Ovary (tissue), 7 donors: ENCODE measurements at regions not wholly inside any gene's neighbourhood (a gene's known extent, or its start where the extent isn't known, plus 50 kb on each side); places are given as distances from the start of the nearest gene placed in this dataset.

Experiments
- DNase-seq, 5 donors: peaks; one replicate each; pipeline ENCODE4 v3.0.0-alpha.2; 2019 to 2020
- H3K27ac ChIP-seq, 2 donors: fragments of 200-600 bp; one replicate each; pipeline versions ENCODE4 v1.5.1 to v1.8.0; 2019 to 2022
- H3K27me3 ChIP-seq: fragments of 200-600 bp; one replicate; pipeline ENCODE4 v1.8.0; 2022
- H3K36me3 ChIP-seq: fragments of 200-600 bp; sonication (generic); one replicate; pipeline ENCODE4 v1.5.1; 2019
- H3K4me1 ChIP-seq: one replicate; pipeline ENCODE4 v1.8.1; 2013; ENCODE audit warnings: mild to moderate bottlenecking, moderate library complexity; ENCODE audit not compliant: insufficient read depth
- H3K4me3 ChIP-seq: fragments of 200-600 bp; sonication (generic); one replicate; pipeline ENCODE4 v1.5.1; 2017
- H3K9me3 ChIP-seq, 2 donors: fragments of 200-600 bp in 1 of 2; sonication (generic) in 1 of 2; one replicate each; pipeline versions ENCODE4 v1.5.1 to v1.8.1; 2013 to 2019; ENCODE audit warnings: mild to moderate bottlenecking in 1 of 2, moderate library complexity in 1 of 2
- CTCF ChIP-seq, 3 donors: fragments of 450-650 bp in 2 of 3; fragments of 200-600 bp in 1 of 3; IDR thresholded peaks; one replicate each; pipeline versions ENCODE4 v1.5.1 to v1.8.0; 2016 to 2022; ENCODE audit warnings: antibody characterized with exemption in 3 of 3, mild to moderate bottlenecking in 1 of 3
- EP300 ChIP-seq: sonication (generic); formaldehyde crosslinking; IDR thresholded peaks from one replicate; pipeline ENCODE4 v1.6.1; 2017; ENCODE audit warnings: antibody characterized with exemption
- POLR2A ChIP-seq: fragments of 450-650 bp; IDR thresholded peaks from one replicate; pipeline ENCODE4 v1.6.1; 2017; ENCODE audit warnings: antibody characterized with exemption, mild to moderate bottlenecking, moderate library complexity
- WGBS, 3 donors: extraction: QIAGEN DNeasy Blood & Tissue Kit in 1 of 3; methylation state at CpG; one replicate each; pipeline versions ENCODE4 v1.1.5 to v1.1.7; 2013 to 2017; 5-methylcytosine and 5-hydroxymethylcytosine counted together
- intact Hi-C, 4 donors: fragments of 100-400 bp; cut with DNase I; formaldehyde crosslinking; loops; one replicate each; pipeline versions ENCODE4 v1.11.0 to v1.15.1; 2022 to 2023
- donor health status: DM: no; HTN: no; CAD: no; lungs with moderate emphysema.
- donor health status: DM: no; HTN: no; CAD: no.
- donor health status: Bipolar disorder and iron deficiency.
- donor health status: DM: no; HTN: no; CAD: no.
- donor health status: DM: yes; HTN: yes; CAD: no.

- no peaks in the 10 kb centered on the region for H3K36me3 ChIP-seq
- WGBS, 3 donors = 63 to 81% (median 78%) methylated on average over 1 of the region's 1 CpG
- intact Hi-C loops = no loop called here
- H3K27me3 ChIP-seq = no peaks in the 10 kb centered on the region
- no peak overlapping the region for H3K4me3 ChIP-seq
- TF ChIP-seq POLR2A = no peak
- DNase-seq = no peak
- H3K4me1 ChIP-seq = no peaks in the 10 kb centered on the region
- H3K9me3 ChIP-seq = peaks cover 0 to 3% of the 10 kb centered on the region in 2 donors
- no peak overlapping the region for H3K27ac ChIP-seq
These were observed 189.4 kb upstream of the FBXO33 start for GRCh38 chr14:39621678-39622077.

- Histone ChIP-seq H3K27ac (no peak overlapping the region), H3K36me3 (no peaks in the 10 kb centered on the region), H3K4me3 (no peak overlapping the region), H3K27me3 (no peaks in the 10 kb centered on the region), H3K4me1 (no peaks in the 10 kb centered on the region), H3K9me3 (peaks cover 0 to 3% of the 10 kb centered on the region in 2 donors)
- WGBS, 3 donors = 72 to 74% (median 72%) methylated on average over 2 of the region's 2 CpGs
- TF ChIP-seq EP300 (no peak), CTCF (IDR thresholded peaks at IDR 0.05) (no peak), POLR2A (no peak)
- intact Hi-C loops = no loop called here
- no peak for DNase-seq
These were observed 189.0 kb upstream of the FBXO33 start for GRCh38 chr14:39621223-39621622.

- Histone ChIP-seq H3K27ac (no peak overlapping the region), H3K27me3 (no peaks in the 10 kb centered on the region), H3K4me1 (no peaks in the 10 kb centered on the region), H3K4me3 (no peak overlapping the region), H3K36me3 (no peaks in the 10 kb centered on the region), H3K9me3 (no peaks in the 10 kb centered on the region)
- TF ChIP-seq CTCF (IDR thresholded peaks at IDR 0.05) (no peak), POLR2A (no peak), EP300 (no peak)
- 87 to 95% (median 88%) methylated on average over 1 of the region's 1 CpG for WGBS, 3 donors
- DNase-seq = no peak
- intact Hi-C loops = no loop called here
These were observed 185.3 kb upstream of the FBXO33 start for GRCh38 chr14:39617537-39617936.

- no peaks in the 10 kb centered on the region for H3K9me3 ChIP-seq
- no peak for DNase-seq
- H3K27me3 ChIP-seq = no peaks in the 10 kb centered on the region
- TF ChIP-seq EP300 (no peak), POLR2A (no peak), CTCF (IDR thresholded peaks at IDR 0.05) (no peak)
- 87 to 95% (median 89%) methylated on average over 2 of the region's 2 CpGs for WGBS, 3 donors
- no peak overlapping the region for H3K27ac ChIP-seq
- H3K4me1 ChIP-seq = no peaks in the 10 kb centered on the region
- intact Hi-C loops = no loop called here
- no peaks in the 10 kb centered on the region for H3K36me3 ChIP-seq
- no peak overlapping the region for H3K4me3 ChIP-seq
These were observed 183.1 kb upstream of the FBXO33 start for GRCh38 chr14:39615352-39615751.

GRCh38 chr14:39614297-39614923 is 182.2 kb upstream of the FBXO33 start:
- no peaks in the 10 kb centered on the region for H3K27me3 ChIP-seq
- intact Hi-C loops = no loop called here
- WGBS, 3 donors = 62 to 91% (median 76%) methylated on average over 3 of the region's 3 CpGs
- TF ChIP-seq CTCF (IDR thresholded peaks at IDR 0.05) (no peak), POLR2A (no peak), EP300 (no peak)
- H3K36me3 ChIP-seq = no peaks in the 10 kb centered on the region
- H3K4me1 ChIP-seq = no peaks in the 10 kb centered on the region
- no peak overlapping the region for H3K4me3 ChIP-seq
- DNase-seq = no peak
- no peaks in the 10 kb centered on the region for H3K9me3 ChIP-seq
- H3K27ac ChIP-seq = no peak overlapping the region
